AG04450 (cell line): ENCODE measurements at regions not wholly inside any gene's neighbourhood (a gene's known extent, or its start where the extent isn't known, plus 50 kb on each side); places are given as distances from the start of the nearest gene placed in this dataset.

Experiments used
- CTCF ChIA-PET: fragments of 300-600, 350-600 bp; formaldehyde crosslinking; extraction: SDS; loops from one replicate; lab custom pipeline; 2022; ENCODE audit warnings: antibody characterized with exemption, inconsistent platforms; lab: Charles Lee
- POLR2A ChIA-PET: fragments of 350-600 bp; formaldehyde crosslinking; extraction: SDS; loops from one replicate; lab custom pipeline; 2021; ENCODE audit warnings: antibody characterized with exemption, inconsistent platforms; lab: Yijun Ruan, JAX
- DNase-seq: peaks from one replicate; pipeline ENCODE4 v3.0.0-alpha.2; 2011; ENCODE audit warnings: low read depth, low spot score
- H3K27ac ChIP-seq: one replicate; pipeline ENCODE4 v1.5.1; 2012; ENCODE audit warnings: low read depth, low read length, control low read depth
- H3K27me3 ChIP-seq: one replicate; pipeline ENCODE4 v1.6.0; 2012; ENCODE audit warnings: low read length; ENCODE audit not compliant: control insufficient read depth, insufficient read depth
- H3K4me3 ChIP-seq: 2 replicates; pipeline ENCODE4 v1.5.1; 2011; ENCODE audit warnings: mild to moderate bottlenecking, low read depth, low read length, control low read depth
- H3K9me3 ChIP-seq: 2 replicates; pipeline ENCODE4 v1.5.1; 2012; ENCODE audit warnings: low read length; ENCODE audit not compliant: control insufficient read depth, insufficient read depth
- CTCF ChIP-seq: IDR thresholded peaks from 2 replicates; pipeline ENCODE4 v1.5.1; 2011; ENCODE audit warnings: low read depth, low read length, control low read depth, inconsistent platforms

GRCh38 chr6:167409079-167409478, 84.2 kb downstream of the TTLL2 start:
- Histone ChIP-seq H3K9me3 (peaks cover 76% of the 10 kb centered on the region), H3K27me3 (no peaks in the 10 kb centered on the region), H3K4me3 (no peak overlapping the region), H3K27ac (no peak overlapping the region)
- DNase-seq = no peak
- POLR2A ChIA-PET = no interaction called here
- CTCF ChIA-PET = no interaction called here
- TF ChIP-seq CTCF = no peak

GRCh38 chr6:167409694-167410093, 84.8 kb downstream of the TTLL2 start:
- no peak for TF ChIP-seq CTCF
- ChIA-PET CTCF (no interaction called here), POLR2A (no interaction called here)
- Histone ChIP-seq H3K4me3 (no peak overlapping the region), H3K9me3 (peaks cover 71% of the 10 kb centered on the region), H3K27ac (no peak overlapping the region), H3K27me3 (no peaks in the 10 kb centered on the region)
- no peak for DNase-seq

GRCh38 chr6:167410462-167410861, 85.6 kb downstream of the TTLL2 start:
- no peak overlapping the region for H3K27ac ChIP-seq
- no peak overlapping the region for H3K4me3 ChIP-seq
- ChIA-PET CTCF (no interaction called here), POLR2A (no interaction called here)
- no peak for TF ChIP-seq CTCF
- no peaks in the 10 kb centered on the region for H3K27me3 ChIP-seq
- no peak for DNase-seq
- H3K9me3 ChIP-seq = peaks cover 68% of the 10 kb centered on the region

GRCh38 chr6:167412506-167412905, 87.6 kb downstream of the TTLL2 start:
- no peak for DNase-seq
- no peaks in the 10 kb centered on the region for H3K27me3 ChIP-seq
- peaks cover 56% of the 10 kb centered on the region for H3K9me3 ChIP-seq
- ChIA-PET POLR2A (no interaction called here), CTCF (no interaction called here)
- H3K27ac ChIP-seq = no peak overlapping the region
- no peak overlapping the region for H3K4me3 ChIP-seq
- no peak for TF ChIP-seq CTCF

GRCh38 chr6:167415441-167415961, 90.6 kb downstream of the TTLL2 start:
- no peak overlapping the region for H3K4me3 ChIP-seq

More at GRCh38 chr6:167415441-167415961, 90.6 kb downstream of the TTLL2 start:
- no peak overlapping the region for H3K27ac ChIP-seq
- no peak for TF ChIP-seq CTCF
- POLR2A ChIA-PET = no interaction called here
- DNase-seq = no peak
- no peaks in the 10 kb centered on the region for H3K27me3 ChIP-seq
- CTCF ChIA-PET = no interaction called here
- peaks cover 34% of the 10 kb centered on the region for H3K9me3 ChIP-seq
